ENCODE measurements at regions not wholly inside any gene's neighbourhood (a gene's known extent, or its start where the extent isn't known, plus 50 kb on each side); places are given as distances from the start of the nearest gene placed in this dataset.

- no peak for TF ChIP-seq ETS1 (CRISPR knock-in tag; IDR thresholded peaks at IDR 0.05)
Observed at GRCh38 chr12:24415934-24416333, 466.5 kb upstream of the SOX5 start (continued).

- in situ Hi-C loops (cut with HindIII; ENCODE audit: extremely low pct_ligation_motif_present, low pct_unique_long_range_greater_than_20kb): no loop called here
Observed at GRCh38 chr12:24414480-24414879, 465.0 kb upstream of the SOX5 start.

More at GRCh38 chr12:24414480-24414879, 465.0 kb upstream of the SOX5 start:
- Histone ChIP-seq H4K20me1 (ENCODE audit: insufficient read depth, low read length) (no peaks in the 10 kb centered on the region), H3K36me3 (replicated peaks in 1 of 2; ENCODE audit: control insufficient read depth in 1 of 2, insufficient read depth in 2 of 2, low read length in 2 of 2) (no peaks in the 10 kb centered on the region), H3K27me3 (ENCODE audit: control insufficient read depth in 1 of 2, insufficient read depth in 2 of 2, low read length in 2 of 2) (no peaks in the 10 kb centered on the region), H3K4me1 (ENCODE audit: insufficient read depth, low read length) (no peaks in the 10 kb centered on the region), H3K4me3 (replicated peaks in 1 of 3; ENCODE audit: insufficient read depth in 1 of 3, low read depth in 2 of 3, low read length in 3 of 3) (no peak overlapping the region), H3K9ac (ENCODE audit: insufficient read depth, low read depth, low read length) (no peak overlapping the region), H3K4me2 (ENCODE audit: low read depth, low read length) (no peak overlapping the region), H3K9me3 (ENCODE audit: low read length) (no peaks in the 10 kb centered on the region), H3K79me2 (ENCODE audit: insufficient read depth, low read length) (no peaks in the 10 kb centered on the region), H2AFZ (ENCODE audit: low read length) (no peak overlapping the region), H3K27ac (ENCODE audit: extremely low read length, insufficient read depth, low read length) (no peak overlapping the region)
- 30% methylated on average over 5 of the region's 5 CpGs for WGBS (ENCODE audit: low lambda C conversion rate)
- TF ChIP-seq NONO (IDR thresholded peaks at IDR 0.05) (no peak), NONO (CRISPR knock-in tag; conservative IDR thresholded peaks at IDR 0.05) (no peak), EEA1 (CRISPR knock-in tag; IDR thresholded peaks at IDR 0.05; ENCODE audit: borderline replicate concordance) (no peak), CBX2 (IDR thresholded peaks at IDR 0.05; ENCODE audit: low read depth, low read length) (no peak), CBX2 (CRISPR knock-in tag; IDR thresholded peaks at IDR 0.05; ENCODE audit: low read depth) (no peak), TCF7L2 (IDR thresholded peaks at IDR 0.05; ENCODE audit: low read depth, low read length) (no peak), RNF219 (CRISPR knock-in tag; IDR thresholded peaks at IDR 0.05) (no peak), FOSL1 (CRISPR knock-in tag; IDR thresholded peaks at IDR 0.05; ENCODE audit: borderline replicate concordance) (no peak), ERF (CRISPR knock-in tag; IDR thresholded peaks at IDR 0.05) (no peak), RFX1 (IDR thresholded peaks at IDR 0.05) (no peak), CC2D1A (CRISPR knock-in tag; IDR thresholded peaks at IDR 0.05) (no peak), ZNF615 (CRISPR knock-in tag; IDR thresholded peaks at IDR 0.05; ENCODE audit: borderline replicate concordance) (no peak)
- ChIA-PET POLR2A (no interaction called here), CTCF (ENCODE audit: low intra/inter-chr PET ratio, low total read pairs) (no interaction called here)
- DNase-seq (ENCODE audit: low spot score): no peak
- FAIRE-seq: no peak
- ATAC-seq: no peak
- BruUV-seq (replicated peaks): no TSS peak
- intact Hi-C loops (cut with micrococcal nuclease; ENCODE audit: unreplicated experiment): no loop called here

Data from HepG2 (cell line).